ENCODE measurements at regions not wholly inside any gene's neighbourhood (a gene's known extent, or its start where the extent isn't known, plus 50 kb on each side); places are given as distances from the start of the nearest gene placed in this dataset.
"Not testable (repeated sequence)": the region's sequence is repeated elsewhere in the genome, so short reads cannot be mapped to it uniquely, and the experiment has no call there.

DNA sequence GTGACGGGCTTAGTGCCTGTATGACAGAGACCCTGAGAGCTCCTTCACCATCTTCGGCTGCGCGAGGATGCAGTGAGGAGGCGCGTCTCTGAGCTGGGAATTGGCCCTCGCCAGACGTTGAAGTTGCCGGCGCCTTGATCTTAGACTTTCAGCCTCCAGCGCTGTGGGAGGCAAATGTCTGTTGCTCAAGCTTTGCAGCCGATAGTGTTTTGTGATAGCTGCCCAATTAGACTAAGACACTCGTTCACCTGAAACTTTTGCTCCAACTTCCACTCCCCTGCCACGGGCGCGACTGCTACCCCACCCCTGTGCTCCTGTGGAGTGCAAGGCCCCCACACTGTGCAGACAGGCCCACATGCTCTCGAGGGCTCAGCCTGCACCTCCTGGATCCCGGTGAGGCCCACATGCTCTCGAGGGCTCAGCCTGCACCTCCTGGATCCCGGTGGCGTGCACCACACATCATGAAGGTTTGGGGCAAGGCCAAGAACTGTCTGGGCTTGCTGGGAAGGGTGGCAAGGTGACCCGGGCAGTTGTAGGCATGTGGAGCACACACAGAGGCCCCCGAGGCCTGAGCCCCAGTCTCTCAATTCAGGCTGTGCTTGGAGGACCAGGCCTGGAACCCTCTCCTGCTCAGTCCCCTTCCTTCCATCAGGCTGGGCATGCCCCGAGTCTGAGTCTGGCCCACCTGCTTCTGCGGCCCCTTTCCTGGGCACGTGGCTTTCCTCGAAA is 324.6 kb downstream of the TMEM121 start:
- no peak for DNase-seq

DNA sequence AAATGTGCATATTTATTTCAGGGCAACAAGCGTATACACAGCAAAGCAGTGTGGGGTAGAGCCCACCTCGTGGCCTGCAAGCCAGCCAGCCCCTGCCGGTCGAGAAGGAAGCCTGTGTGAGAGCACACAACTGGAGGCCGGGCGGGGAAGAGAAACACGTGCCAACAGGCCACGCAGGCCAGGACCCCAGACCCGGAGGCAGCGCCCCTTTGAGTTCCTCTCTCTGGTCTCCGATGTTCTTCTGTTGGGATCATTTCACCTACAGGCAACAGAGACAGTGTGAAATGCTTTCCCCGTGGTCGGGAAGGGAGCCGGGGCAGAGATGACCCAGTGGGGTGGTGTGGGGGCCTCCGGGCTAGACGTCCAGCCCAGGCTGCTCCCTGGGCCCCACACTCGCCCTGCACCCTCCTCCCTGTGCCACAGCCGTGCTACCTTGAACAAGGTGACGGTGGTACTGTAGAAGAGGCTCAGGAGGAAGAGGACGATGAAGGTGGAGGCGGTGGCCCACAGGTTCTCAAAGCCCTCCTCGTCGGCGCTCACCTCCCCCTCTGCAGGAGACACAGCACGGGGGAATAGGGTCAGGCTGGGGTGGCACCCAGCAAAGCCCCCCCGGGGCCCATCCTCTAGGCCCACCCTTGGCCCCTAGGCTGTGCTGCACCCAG is 325.5 kb downstream of the TMEM121 start:
- no peak for DNase-seq

DNA sequence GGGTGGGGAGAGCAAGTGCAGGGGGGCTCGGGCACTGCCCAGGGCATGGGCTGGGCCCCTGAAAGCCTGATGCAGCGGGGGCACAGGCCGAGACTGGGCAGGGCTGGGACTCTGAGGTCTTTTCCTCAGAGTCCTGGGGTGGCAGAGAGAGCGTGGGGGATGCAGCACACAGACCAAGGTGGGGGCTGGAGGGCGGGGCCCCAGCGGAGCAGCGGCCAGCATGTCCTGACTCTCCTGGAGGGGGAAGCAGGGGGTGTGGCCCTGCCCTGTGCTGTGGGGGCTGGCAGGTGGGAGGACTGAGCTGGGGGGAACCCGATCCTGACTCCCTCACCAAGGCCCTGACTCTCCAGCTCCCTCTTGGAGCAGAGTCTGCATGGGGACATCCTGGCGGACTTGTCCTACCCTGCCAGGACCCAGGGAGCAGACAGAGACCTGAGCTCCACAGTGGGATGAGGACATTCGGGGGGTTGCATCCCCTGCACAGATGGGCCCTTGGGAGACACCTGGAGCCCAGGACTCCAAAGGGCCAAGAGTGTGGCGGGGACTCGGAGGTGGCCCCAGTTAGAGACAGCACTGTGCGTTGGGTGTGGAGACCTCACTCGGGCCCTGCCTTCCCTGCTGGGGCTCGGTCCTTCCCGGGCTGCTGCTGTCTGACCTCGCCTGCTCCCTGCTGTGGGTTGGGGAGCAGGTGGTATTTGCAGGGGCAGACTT is 326.1 kb downstream of the TMEM121 start:
- DNase-seq = peak; percentile 24 to 61

DNA sequence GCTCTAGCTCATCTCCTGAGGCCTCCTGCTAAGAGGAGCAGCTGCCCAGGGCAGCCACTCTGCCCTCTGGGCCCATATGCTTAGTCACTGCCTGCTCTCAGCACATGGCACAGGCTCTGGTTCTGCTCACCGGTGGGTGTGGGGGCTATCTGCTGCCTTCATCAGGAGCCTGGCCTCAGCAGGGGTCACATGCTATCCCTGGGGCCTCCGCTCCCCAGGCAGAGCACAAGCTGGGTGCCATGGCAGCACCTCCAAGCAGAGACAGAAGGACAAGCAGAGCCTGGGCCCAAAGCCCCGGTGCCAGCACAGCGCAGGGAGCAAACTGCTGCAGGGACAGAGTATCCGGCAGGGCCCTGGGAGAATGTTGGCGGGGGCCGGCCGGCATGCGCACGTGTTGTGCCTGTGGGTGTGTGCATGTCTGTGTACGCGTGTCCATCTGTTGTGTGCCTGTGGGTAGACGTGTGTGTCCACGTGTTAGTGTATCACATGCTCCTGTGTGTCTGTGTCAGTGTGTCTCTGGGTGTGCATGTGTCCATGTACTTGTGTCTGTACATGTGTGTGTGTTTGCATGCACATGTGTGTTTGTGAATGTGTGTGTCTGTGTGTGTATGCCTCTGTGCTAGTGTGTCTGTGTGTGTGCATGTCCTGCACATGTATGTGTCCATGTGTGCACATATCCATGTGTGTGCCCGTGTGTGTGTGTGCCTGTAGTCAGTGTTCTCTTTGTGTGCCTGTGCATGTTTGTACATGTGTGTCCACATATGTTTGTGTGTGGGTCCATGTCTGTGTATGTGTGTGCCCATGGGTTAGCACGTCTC is 326.9 kb downstream of the TMEM121 start:
- DNase-seq = peak; percentile 61 to 84

DNA sequence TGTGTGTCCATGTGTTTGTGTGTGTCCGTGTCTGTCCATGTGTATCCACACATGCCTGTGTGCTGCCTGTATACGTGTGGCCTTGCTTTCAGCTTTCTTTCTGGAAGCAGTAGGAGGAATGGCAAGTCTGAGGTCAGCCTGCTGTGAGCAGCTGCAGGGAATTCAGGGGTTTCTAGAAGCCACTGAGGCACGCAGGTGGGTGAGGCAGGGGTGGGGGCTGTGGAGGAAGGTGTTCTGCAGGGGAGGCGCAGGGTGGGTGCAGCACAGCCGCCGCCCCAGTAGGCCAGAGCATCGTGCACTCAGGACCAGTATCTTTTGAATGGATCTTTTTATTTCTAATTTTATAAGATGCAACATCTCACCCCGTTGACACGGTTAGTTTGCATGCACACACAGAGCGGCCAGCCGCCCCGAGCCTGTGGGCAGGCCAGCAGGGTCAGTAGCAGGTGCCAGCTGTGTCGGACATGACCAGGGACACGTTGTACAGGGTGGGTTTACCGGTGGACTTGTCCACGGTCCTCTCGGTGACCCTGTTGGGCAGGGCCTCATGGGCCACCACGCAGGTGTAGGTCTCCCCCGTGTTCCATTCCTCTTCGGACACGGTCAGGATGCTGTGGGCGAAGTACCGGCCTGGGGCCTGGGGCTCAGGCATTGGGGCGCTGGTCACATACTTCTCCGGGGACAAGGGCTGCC is 327.7 kb downstream of the TMEM121 start:
- no peak for DNase-seq

DNA sequence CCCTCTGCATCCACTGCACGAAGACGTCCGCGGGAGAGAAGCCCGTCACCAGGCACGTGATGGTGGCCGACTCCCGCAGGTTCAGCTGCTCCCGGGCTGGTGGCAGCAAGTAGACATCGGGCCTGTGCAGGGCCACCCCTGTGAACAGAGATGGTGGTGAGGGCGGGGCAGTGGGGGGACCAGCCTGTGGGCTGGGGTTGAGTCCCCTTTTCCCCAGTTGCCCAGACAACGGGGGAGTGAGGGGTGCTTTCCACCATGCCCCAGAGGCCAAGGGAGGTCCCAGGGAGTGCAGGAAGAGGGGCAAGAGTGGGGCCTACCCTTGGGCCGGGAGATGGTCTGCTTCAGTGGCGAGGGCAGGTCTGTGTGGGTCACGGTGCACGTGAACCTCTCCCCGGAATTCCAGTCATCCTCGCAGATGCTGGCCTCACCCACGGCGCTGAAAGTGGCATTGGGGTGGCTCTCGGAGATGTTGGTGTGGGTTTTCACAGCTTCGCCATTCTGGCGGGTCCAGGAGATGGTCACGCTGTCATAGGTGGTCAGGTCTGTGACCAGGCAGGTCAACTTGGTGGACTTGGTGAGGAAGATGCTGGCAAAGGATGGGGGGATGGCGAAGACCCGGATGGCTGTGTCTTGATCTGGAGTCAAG is 328.3 kb downstream of the TMEM121 start:
- DNase-seq = no peak

DNA sequence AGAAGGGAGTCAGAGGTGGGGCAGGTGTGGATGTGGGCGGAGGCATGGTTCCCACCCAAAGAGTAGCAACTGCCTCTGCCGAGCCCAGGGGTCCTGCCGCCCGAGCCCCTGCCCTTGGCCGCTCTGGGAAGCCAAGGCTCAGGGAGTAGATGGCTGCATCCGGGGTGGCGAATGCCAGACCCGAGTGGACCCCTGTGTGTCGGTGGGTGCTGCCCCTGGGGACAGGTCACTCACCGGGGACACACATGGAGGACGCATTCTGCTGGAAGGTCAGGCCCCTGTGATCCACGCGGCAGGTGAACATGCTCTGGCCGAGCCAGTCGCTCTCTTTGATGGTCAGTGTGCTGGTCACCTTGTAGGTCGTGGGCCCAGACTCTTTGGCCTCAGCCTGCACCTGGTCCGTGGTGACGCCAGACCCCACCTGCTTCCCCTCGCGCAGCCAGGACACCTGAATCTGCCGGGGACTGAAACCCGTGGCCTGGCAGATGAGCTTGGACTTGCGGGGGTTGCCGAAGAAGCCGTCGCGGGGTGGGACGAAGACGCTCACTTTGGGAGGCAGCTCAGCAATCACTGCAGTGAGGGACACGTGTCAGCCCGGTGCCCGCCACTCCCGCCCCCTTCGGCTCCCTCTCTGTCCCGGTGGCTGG is 329.0 kb downstream of the TMEM121 start:
- DNase-seq = no peak

DNA sequence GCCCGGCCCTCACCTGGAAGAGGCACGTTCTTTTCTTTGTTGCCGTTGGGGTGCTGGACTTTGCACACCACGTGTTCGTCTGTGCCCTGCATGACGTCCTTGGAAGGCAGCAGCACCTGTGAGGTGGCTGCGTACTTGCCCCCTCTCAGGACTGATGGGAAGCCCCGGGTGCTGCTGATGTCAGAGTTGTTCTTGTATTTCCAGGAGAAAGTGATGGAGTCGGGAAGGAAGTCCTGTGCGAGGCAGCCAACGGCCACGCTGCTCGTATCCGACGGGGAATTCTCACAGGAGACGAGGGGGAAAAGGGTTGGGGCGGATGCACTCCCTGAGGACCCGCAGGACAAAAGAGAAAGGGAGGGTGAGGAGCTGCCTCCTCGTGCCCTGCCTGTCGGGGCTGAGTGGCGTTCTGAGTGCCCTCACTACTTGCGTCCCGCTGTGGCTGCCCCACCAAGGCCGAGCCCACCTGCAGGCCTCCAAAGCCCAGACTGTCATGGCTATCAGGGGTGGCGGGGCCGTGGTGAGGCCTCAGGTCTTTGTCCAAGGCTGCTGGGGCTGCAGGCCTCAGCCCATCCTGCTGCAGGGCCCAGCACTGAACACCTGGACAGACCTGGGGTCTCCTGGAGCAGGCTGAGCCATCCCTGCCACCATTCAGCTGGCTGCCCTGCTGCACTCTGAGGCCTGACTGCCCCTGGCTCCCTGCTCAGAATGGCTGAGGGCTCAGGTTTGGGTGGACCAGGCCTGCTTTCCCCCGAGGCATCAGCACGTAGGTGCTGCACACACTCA is 329.7 kb downstream of the TMEM121 start:
- DNase-seq = no peak

DNA sequence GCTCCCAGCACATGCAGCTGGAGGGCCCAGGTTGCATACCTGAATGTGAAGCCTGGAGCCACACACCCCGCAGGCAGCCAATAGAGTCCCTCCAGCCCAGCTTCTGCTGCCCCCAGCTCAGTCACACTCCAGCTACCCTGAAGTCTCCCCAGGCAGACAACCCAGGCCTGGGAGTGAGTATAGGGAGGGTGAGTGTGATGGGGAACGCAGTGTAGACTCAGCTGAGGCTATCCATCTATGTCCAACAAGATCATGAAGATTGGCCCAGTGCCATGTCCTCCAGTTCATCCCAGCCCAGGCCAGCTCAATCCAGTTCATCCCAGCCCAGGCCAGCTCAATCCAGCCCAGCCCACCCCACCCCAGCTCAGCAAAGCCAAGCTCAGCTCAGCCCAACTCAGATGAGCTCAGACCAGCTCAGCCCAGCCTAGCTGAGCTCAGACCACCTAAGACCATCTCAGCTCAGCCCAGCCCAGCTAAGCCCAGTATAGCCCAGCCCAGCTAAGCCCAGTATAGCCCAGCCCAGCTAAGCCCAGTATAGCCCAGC is 330.4 kb downstream of the TMEM121 start:
- DNase-seq = no peak

DNA sequence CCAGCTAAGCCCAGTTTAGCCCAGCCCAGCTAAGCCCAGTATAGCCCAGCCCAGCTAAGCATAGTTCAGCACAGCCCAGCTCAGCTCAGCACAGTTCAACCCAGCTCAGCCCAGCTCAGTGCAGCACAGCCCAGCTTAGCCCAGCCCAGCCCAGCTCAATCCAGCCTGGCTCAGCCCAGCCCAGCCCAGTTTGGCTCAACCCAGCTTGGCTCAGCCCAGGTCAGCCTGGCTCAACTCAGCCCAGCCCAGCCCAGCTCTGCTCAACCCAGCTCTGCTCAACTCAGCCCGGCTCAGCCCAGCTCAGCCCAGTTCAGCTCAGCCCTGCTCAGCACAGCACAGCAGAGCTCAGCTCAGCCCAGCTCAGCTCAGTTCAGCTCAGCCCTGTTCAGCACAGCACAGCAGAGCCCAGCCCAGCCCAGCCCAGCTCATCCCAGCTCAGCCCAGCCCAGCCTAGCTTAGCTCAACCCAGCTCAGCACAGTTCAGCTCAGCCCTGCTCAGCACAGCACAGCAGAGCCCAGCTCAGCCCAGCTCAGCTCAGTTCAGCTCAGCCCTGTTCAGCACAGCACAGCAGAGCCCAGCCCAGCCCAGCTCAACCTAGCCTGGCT is 330.9 kb downstream of the TMEM121 start:
- DNase-seq = no peak

DNA sequence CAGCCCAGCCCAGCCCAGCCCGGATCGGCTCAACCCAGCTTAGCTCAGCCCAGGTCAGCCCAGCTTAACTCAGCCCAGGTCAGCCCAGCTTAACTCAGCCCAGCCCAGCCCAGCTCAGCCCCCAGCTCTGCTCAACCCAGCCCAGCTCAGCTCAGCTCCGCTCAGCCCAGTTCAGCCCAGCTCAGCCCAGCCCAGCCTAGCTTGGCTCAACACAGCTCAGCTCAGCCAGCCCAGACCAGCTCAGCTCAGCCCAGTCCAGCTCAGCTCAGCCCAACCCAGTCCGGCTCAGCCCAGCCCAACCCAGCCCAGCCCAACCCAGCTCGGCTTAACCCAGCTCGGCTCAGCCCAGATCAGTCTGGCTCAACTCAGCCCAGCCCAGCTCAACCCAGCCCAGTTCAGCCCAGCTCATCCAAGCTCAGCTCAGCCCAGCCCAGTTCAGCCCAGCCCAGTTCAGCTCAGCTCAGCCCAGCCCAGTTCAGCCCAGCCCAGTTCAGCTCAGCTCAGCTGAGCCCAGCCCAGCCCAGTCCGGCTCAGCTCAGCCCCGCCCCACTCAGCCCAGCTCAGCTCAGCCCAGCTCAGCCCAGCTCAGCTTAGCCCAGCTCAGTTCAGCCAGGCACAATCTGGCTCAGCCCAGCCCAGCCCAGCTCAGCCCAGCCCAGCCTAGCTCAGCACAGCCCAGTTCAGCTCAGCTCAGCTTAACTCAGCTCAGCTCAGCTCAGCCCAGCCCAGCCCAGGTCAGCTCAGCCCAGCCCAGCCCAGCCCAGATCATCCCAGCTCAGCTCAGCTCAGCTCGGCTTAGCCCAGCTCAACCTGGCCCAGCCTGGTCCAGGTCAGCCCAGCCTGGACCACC is 331.7 kb downstream of the TMEM121 start:
- DNase-seq = no peak

DNA sequence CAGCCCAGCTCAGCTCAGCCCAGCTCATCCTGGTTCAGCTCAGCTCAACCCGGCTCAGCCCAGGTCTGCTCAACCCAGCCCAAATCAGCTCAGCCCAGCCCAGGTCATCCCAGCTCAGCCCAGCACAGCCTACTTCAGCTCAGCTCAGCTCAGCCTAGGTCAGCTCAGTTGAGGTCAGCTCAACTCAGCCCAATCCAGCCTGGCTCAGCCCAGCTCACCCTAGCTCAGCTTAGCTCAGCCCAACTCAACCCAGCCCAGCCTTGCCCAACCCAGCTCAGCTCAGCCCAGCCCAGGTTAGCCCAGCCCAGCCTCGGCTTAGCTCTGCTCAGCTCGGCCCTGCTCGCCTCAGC is 332.3 kb downstream of the TMEM121 start:
- DNase-seq = no peak

DNA sequence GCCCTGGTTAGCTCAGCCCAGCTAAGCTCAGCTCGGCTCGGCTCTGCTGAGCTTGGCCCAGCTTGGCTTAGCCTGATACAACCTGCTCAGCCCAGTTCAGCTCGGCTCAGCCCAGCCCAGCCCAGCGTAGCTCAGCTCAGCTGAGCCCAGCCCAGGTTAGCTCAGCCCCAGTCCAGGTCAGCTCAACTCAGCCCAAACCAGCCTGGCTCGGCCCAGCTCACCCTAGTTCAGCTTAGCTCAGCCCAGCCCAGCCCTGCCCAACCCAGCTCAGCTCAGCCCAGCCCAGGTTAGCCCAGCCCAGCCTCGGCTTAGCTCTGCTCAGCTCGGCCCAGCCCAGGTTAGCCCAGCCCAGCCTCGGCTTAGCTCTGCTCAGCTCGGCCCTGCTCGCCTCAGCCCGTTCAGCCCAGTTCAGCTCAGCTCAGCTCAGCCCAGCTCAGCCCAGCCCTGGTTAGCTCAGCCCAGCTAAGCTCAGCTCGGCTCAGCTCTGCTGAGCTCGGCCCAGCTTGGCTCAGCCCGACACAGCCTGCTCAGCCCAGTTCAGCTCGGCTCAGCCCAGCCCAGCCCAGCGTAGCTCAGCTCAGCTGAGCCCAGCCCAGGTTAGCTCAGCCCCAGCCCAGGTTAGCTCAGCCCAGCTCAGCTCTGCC is 332.8 kb downstream of the TMEM121 start:
- not testable (repeated sequence) for DNase-seq

DNA sequence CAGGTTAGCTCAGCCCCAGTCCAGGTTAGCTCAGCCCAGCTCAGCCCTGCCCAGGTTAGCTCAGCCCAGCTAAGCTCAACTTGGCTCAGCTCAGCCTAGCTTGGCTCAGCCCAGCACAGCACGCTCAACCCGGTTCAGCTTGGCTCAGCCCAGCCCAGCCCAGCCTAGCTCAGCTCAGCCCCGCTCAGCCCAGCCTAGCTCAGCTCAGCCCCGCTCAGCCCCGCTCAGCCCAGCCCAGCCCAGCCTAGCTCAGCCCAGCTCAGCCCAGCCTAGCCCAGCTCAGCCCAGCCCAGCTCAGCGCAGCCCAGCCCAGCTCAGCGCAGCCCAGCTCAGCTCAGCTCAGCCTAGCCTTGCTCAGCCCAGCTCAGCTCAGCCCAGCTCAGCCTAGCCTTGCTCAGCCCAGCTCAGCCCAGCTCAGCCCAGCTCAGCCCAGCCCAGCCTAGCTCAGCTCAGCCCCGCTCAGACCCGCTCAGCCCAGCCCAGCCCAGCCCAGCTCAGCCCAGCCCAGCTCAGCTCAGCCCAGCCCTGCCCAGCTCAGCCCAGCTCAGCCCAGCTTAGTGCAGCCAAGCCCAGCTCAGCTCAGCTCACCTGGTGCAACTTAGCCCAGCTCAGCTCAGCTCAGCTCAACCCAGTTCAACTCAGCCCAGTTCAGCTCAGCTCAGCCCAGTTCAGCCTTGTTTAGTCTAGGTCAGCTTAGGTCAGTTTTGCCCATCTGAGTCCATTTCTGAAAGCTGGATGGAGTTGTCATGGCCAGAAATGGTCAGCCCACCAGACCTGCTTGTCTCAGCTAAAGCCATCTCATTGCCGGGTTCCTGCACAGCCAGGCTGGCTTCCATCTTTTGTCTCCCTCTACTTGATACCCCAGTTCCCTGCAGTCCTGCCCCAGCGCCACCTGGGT is 333.6 kb downstream of the TMEM121 start:
- no peak for DNase-seq

DNA sequence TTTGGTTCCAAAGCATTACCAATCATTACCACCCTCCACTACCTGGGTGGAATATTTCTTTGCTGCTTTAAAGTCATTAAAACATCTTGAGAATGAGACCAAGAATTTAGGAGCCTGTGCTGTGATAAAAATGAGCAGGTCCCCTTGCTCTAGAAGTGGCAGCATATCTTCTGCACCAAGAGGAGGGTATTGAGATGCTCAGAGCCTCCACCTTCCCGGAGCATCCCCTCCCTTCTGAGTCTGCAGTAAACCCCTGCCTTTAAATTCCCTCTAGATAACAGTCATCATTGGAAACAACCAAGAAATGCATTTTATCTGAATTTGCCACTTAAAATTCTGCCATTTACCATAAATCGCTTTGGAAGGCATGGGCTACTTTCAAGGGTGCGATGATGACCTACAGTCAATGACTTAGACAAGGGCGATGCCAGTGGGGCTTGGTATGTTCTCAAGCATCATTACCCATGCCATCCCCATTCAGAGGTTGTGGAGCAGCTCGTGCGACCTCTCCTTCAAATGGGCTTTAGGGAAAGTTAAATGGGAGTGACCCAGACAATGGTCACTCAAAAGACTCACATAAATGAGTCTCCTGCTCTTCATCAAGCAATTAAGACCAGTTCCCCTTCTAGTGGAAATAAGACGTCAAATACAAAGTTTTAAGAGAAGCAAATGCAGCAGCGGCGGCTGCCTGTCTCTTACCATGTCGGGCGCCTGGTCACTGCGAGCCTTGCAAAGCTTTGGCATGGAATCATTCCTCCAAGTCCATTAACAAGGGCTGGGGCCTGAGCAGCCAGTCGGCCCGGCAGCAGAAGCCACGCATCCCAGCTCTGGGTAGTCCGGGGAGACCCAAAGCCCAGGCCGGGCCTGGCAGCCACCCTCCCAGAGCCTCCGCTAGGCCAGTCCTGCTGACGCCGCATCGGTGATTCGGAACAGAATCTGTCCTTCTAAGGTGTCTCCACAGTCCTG is 334.5 kb downstream of the TMEM121 start:
- DNase-seq = no peak

DNA sequence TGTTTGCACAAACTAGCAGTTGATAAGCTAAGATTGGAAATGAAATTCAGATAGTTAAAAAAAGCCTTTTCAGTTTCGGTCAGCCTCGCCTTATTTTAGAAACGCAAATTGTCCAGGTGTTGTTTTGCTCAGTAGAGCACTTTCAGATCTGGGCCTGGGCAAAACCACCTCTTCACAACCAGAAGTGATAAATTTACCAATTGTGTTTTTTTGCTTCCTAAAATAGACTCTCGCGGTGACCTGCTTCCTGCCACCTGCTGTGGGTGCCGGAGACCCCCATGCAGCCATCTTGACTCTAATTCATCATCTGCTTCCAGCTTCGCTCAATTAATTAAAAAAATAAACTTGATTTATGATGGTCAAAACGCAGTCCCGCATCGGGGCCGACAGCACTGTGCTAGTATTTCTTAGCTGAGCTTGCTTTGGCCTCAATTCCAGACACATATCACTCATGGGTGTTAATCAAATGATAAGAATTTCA is 335.6 kb downstream of the TMEM121 start:
- no peak for DNase-seq
